ENCODE measurements at regions not wholly inside any gene's neighbourhood (a gene's known extent, or its start where the extent isn't known, plus 50 kb on each side); places are given as distances from the start of the nearest gene placed in this dataset.
"Not testable (repeated sequence)": the region's sequence is repeated elsewhere in the genome, so short reads cannot be mapped to it uniquely, and the experiment has no call there.

- not testable (repeated sequence) for TF ChIP-seq ZNF274 (IDR thresholded peaks at IDR 0.05; ENCODE audit: low read length); ZNF274 (tag by site-specific recombination; IDR thresholded peaks at IDR 0.05; ENCODE audit: borderline replicate concordance); ZFP69B (tag by site-specific recombination; IDR thresholded peaks at IDR 0.05); ZBTB7A (tag by site-specific recombination; IDR thresholded peaks at IDR 0.05; ENCODE audit: low read depth); ZNF138 (tag by site-specific recombination; IDR thresholded peaks at IDR 0.05; ENCODE audit: borderline replicate concordance); ZFP37 (tag by site-specific recombination; IDR thresholded peaks at IDR 0.05); BCL11A (tag by site-specific recombination; IDR thresholded peaks at IDR 0.05; ENCODE audit: low read depth); ZNF670 (tag by site-specific recombination; IDR thresholded peaks at IDR 0.05; ENCODE audit: low read depth); CTCF (tag by site-specific recombination; IDR thresholded peaks at IDR 0.05); ZNF626 (tag by site-specific recombination; IDR thresholded peaks at IDR 0.05); PBX3 (CRISPR knock-in tag; IDR thresholded peaks at IDR 0.05); ZNF239 (tag by site-specific recombination; IDR thresholded peaks at IDR 0.05)
These were observed 122.5 kb upstream of the TPTE start for GRCh38 chr21:10398692-10399489.
